NCI-H526 treated with DMSO at 0.1 percent for 48 hours (cell line): ENCODE measurements at regions not wholly inside any gene's neighbourhood (a gene's known extent, or its start where the extent isn't known, plus 50 kb on each side); places are given as distances from the start of the nearest gene placed in this dataset.

ENCODE experiments used
- DNase-seq: peaks from one replicate; lab custom pipeline; 2025; lab: John Stamatoyannopoulos, UW

GRCh38 chr7:41237956-41238355 is 464.9 kb downstream of the INHBA start:
- no peak for DNase-seq

GRCh38 chr7:41232086-41232485 is 470.8 kb downstream of the INHBA start:
- DNase-seq, result no peak

GRCh38 chr7:41224063-41224763 is 478.7 kb downstream of the INHBA start:
- no peak for DNase-seq

- no peak for DNase-seq
Measured at GRCh38 chr7:41222746-41223145, 480.1 kb downstream of the INHBA start.

GRCh38 chr7:41220266-41220665 is 482.6 kb downstream of the INHBA start:
- DNase-seq, result no peak

GRCh38 chr7:41219276-41219675 is 483.6 kb downstream of the INHBA start:
- no peak for DNase-seq

- DNase-seq, result no peak
Measured at GRCh38 chr7:41217306-41217705, 485.6 kb downstream of the INHBA start.

GRCh38 chr7:41207141-41207540 is 495.7 kb downstream of the INHBA start:
- DNase-seq, result no peak

GRCh38 chr7:41206267-41206666 is 496.6 kb downstream of the INHBA start:
- no peak for DNase-seq

- no peak for DNase-seq
Measured at GRCh38 chr7:41205600-41205999, 497.3 kb downstream of the INHBA start.

GRCh38 chr7:41203542-41203941 is 499.3 kb downstream of the INHBA start:
- no peak for DNase-seq

- no peak for DNase-seq
Measured at GRCh38 chr7:41201021-41201420, 501.9 kb downstream of the INHBA start.

- no peak for DNase-seq
Measured at GRCh38 chr7:41199136-41199535, 503.8 kb downstream of the INHBA start.

- DNase-seq, result no peak
Measured at GRCh38 chr7:41198502-41198901, 504.4 kb downstream of the INHBA start.

- DNase-seq, result no peak
Measured at GRCh38 chr7:41197769-41198168, 505.1 kb downstream of the INHBA start.

GRCh38 chr7:41193738-41194282 is 509.1 kb downstream of the INHBA start:
- no peak for DNase-seq

- no peak for DNase-seq
Measured at GRCh38 chr7:41190581-41190980, 512.3 kb downstream of the INHBA start.

GRCh38 chr7:41189866-41190265 is 513.0 kb downstream of the INHBA start:
- DNase-seq, result no peak

GRCh38 chr7:41188163-41189130 is 514.4 kb downstream of the INHBA start:
- DNase-seq, result no peak

- no peak for DNase-seq
Measured at GRCh38 chr7:41187322-41187721, 515.6 kb downstream of the INHBA start.

GRCh38 chr7:41185851-41186250 is 517.0 kb downstream of the INHBA start:
- no peak for DNase-seq

- no peak for DNase-seq
Measured at GRCh38 chr7:41183741-41184140, 519.1 kb downstream of the INHBA start.

- DNase-seq, result no peak
Measured at GRCh38 chr7:41182782-41183181, 520.1 kb downstream of the INHBA start.
